Brain microvascular endothelial cell (primary cell): ENCODE measurements at regions not wholly inside any gene's neighbourhood (a gene's known extent, or its start where the extent isn't known, plus 50 kb on each side); places are given as distances from the start of the nearest gene placed in this dataset.
"Not testable (repeated sequence)": the region's sequence is repeated elsewhere in the genome, so short reads cannot be mapped to it uniquely, and the experiment has no call there.

Experiments
- DNase-seq: peaks from one replicate; pipeline ENCODE4 v3.0.0-alpha.2; 2020
- H3K27ac ChIP-seq: fragments of 250-450 bp; sonication (Bioruptor Pico); 2 replicates; pipeline ENCODE4 v1.5.1; 2020; ENCODE audit warnings: mild to moderate bottlenecking, moderate library complexity
- H3K27me3 ChIP-seq: fragments of 250-450 bp; sonication (Bioruptor Pico); replicated peaks from 2 replicates; pipeline ENCODE4 v1.5.1; 2020; ENCODE audit warnings: mild to moderate bottlenecking
- H3K36me3 ChIP-seq: fragments of 250-450 bp; sonication (Bioruptor Pico); replicated peaks from 2 replicates; pipeline ENCODE4 v1.5.1; 2020; ENCODE audit warnings: mild to moderate bottlenecking
- H3K4me3 ChIP-seq: 2 replicates; pipeline ENCODE4 v1.5.1; 2011; ENCODE audit warnings: low read depth, mild to moderate bottlenecking, control low read depth, low read length, moderate library complexity
- in situ Hi-C: cut with HindIII; loops from 2 replicates; pipeline ENCODE4 v1.10.0; 2017; ENCODE audit warnings: low sequenced_read_pairs, low pct_ligation_motif_present
- TF ChIP-seq, protein P1 (sequence below): IDR thresholded peaks from 2 replicates; pipeline ENCODE4 v1.5.1; 2011; ENCODE audit warnings: low read depth, mild to moderate bottlenecking, moderate library complexity, low read length, control low read depth, inconsistent platforms; ENCODE audit errors: missing control alignments

GRCh38 chr16:76696876-76697275 lies 419.7 kb downstream of the CNTNAP4 start:
- no peak overlapping the region for H3K27ac ChIP-seq
- TF ChIP-seq, protein P1, sequence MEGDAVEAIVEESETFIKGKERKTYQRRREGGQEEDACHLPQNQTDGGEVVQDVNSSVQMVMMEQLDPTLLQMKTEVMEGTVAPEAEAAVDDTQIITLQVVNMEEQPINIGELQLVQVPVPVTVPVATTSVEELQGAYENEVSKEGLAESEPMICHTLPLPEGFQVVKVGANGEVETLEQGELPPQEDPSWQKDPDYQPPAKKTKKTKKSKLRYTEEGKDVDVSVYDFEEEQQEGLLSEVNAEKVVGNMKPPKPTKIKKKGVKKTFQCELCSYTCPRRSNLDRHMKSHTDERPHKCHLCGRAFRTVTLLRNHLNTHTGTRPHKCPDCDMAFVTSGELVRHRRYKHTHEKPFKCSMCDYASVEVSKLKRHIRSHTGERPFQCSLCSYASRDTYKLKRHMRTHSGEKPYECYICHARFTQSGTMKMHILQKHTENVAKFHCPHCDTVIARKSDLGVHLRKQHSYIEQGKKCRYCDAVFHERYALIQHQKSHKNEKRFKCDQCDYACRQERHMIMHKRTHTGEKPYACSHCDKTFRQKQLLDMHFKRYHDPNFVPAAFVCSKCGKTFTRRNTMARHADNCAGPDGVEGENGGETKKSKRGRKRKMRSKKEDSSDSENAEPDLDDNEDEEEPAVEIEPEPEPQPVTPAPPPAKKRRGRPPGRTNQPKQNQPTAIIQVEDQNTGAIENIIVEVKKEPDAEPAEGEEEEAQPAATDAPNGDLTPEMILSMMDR: no peak
- H3K36me3 ChIP-seq: no peaks in the 10 kb centered on the region
- DNase-seq: no peak
- in situ Hi-C loops: no loop called here
- H3K4me3 ChIP-seq: no peak overlapping the region
- no peaks in the 10 kb centered on the region for H3K27me3 ChIP-seq

DNA sequence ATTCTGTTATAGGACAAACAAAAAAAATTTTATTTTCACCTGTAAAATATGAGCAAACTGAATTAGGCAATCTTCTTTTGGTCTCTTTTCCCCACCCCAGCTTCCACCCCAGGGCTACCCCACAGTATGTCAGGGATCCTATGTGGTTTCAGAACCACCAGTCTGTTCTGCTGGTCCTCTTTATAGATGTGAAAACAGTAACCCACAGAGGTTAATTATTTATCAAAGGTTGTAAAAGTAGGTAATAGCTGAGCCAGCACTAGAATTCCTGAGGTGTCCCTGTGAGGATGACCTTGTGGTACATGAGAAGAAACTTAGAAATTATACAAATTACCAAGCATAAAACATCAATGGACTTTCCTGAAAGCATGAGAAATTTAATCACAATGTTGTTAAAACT lies 428.7 kb downstream of the CNTNAP4 start:
- Histone ChIP-seq H3K36me3 (no peaks in the 10 kb centered on the region), H3K27me3 (no peaks in the 10 kb centered on the region), H3K27ac (no peak overlapping the region), H3K4me3 (no peak overlapping the region)
- TF ChIP-seq, protein P1: no peak
- DNase-seq: no peak
- in situ Hi-C loops: no loop called here

DNA sequence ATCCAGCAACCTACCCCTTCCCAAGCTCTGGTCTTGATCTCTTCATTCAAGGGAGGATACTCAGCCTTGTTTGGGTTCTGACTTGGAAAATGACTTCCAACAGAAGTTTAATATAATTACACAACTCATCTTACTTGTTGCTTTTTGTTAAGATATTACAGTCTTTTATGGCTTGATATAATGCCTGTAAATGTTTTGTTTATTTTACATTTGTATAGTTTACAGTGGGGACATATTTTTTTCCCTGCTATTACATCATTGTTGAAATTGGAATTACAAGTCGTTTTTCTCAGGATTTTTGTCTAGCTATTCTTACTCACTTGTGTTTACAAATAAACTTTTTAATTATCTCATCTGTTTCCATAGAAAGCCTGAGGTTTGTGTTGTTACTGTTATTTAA lies 436.0 kb downstream of the CNTNAP4 start:
- in situ Hi-C loops: no loop called here
- no peaks in the 10 kb centered on the region for H3K27me3 ChIP-seq
- TF ChIP-seq, protein P1: no peak
- H3K36me3 ChIP-seq: no peaks in the 10 kb centered on the region
- DNase-seq: no peak
- H3K4me3 ChIP-seq: no peak overlapping the region
- H3K27ac ChIP-seq: no peak overlapping the region

GRCh38 chr16:76716251-76716650 lies 439.1 kb downstream of the CNTNAP4 start:
- H3K27ac ChIP-seq, DNase-seq, in situ Hi-C loops, H3K4me3 ChIP-seq, H3K27me3 ChIP-seq, H3K36me3 ChIP-seq: not testable (repeated sequence)

GRCh38 chr16:76724181-76724580 lies 447.0 kb downstream of the CNTNAP4 start:
- Histone ChIP-seq H3K27me3 (no peaks in the 10 kb centered on the region), H3K36me3 (no peaks in the 10 kb centered on the region), H3K27ac (no peak overlapping the region), H3K4me3 (no peak overlapping the region)
- no peak for DNase-seq
- TF ChIP-seq, protein P1: no peak
- in situ Hi-C loops: no loop called here

GRCh38 chr16:76729525-76729924 lies 452.3 kb downstream of the CNTNAP4 start:
- H3K36me3 ChIP-seq: no peaks in the 10 kb centered on the region
- in situ Hi-C loops: no loop called here
- DNase-seq: no peak
- no peak overlapping the region for H3K27ac ChIP-seq
- no peak overlapping the region for H3K4me3 ChIP-seq
- TF ChIP-seq, protein P1: no peak
- H3K27me3 ChIP-seq: no peaks in the 10 kb centered on the region
